ENCODE measurements at regions not wholly inside any gene's neighbourhood (a gene's known extent, or its start where the extent isn't known, plus 50 kb on each side); places are given as distances from the start of the nearest gene placed in this dataset.

GRCh38 chr2:48129293-48129950 is 185.1 kb upstream of the FOXN2 start:
- H3K4me1 ChIP-seq: no peaks in the 10 kb centered on the region
- DNase-seq (no peak), ATAC-seq (no peak)
- H3K27ac ChIP-seq: no peak overlapping the region
- H3K27me3 ChIP-seq: no peaks in the 10 kb centered on the region
- intact Hi-C loops (cut with DNase I): no loop called here
- TF ChIP-seq POLR2A (IDR thresholded peaks at IDR 0.05): no peak
- TF ChIP-seq, protein P1, sequence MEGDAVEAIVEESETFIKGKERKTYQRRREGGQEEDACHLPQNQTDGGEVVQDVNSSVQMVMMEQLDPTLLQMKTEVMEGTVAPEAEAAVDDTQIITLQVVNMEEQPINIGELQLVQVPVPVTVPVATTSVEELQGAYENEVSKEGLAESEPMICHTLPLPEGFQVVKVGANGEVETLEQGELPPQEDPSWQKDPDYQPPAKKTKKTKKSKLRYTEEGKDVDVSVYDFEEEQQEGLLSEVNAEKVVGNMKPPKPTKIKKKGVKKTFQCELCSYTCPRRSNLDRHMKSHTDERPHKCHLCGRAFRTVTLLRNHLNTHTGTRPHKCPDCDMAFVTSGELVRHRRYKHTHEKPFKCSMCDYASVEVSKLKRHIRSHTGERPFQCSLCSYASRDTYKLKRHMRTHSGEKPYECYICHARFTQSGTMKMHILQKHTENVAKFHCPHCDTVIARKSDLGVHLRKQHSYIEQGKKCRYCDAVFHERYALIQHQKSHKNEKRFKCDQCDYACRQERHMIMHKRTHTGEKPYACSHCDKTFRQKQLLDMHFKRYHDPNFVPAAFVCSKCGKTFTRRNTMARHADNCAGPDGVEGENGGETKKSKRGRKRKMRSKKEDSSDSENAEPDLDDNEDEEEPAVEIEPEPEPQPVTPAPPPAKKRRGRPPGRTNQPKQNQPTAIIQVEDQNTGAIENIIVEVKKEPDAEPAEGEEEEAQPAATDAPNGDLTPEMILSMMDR (IDR thresholded peaks at IDR 0.05): no peak
- no peaks in the 10 kb centered on the region for H3K9me3 ChIP-seq
- H3K36me3 ChIP-seq: no peaks in the 10 kb centered on the region
- WGBS (ENCODE audit: insufficient coverage, low coverage, low lambda C conversion rate, missing lambda C conversion rate): no CpG with 5 or more reads among the region's 1 CpG
- no peak overlapping the region for H3K4me3 ChIP-seq

GRCh38 chr2:48131539-48132270 is 182.8 kb upstream of the FOXN2 start:
- Histone ChIP-seq H3K9me3 (no peaks in the 10 kb centered on the region), H3K27me3 (no peaks in the 10 kb centered on the region), H3K4me1 (no peaks in the 10 kb centered on the region), H3K4me3 (no peak overlapping the region), H3K36me3 (no peaks in the 10 kb centered on the region), H3K27ac (no peak overlapping the region)
- TF ChIP-seq POLR2A (IDR thresholded peaks at IDR 0.05): no peak
- TF ChIP-seq, protein P1 (IDR thresholded peaks at IDR 0.05): no peak
- ATAC-seq: no peak
- intact Hi-C loops (cut with DNase I): no loop called here
- 79% methylated on average over 6 of the region's 6 CpGs for WGBS (ENCODE audit: insufficient coverage, low coverage, low lambda C conversion rate, missing lambda C conversion rate)
- DNase-seq: no peak

GRCh38 chr2:48132271-48132625 is 182.2 kb upstream of the FOXN2 start:
- 89% methylated on average over 7 of the region's 7 CpGs for WGBS (ENCODE audit: insufficient coverage, low coverage, low lambda C conversion rate, missing lambda C conversion rate)
- Histone ChIP-seq H3K9me3 (no peaks in the 10 kb centered on the region), H3K36me3 (no peaks in the 10 kb centered on the region), H3K4me3 (no peak overlapping the region), H3K27ac (no peak overlapping the region), H3K27me3 (no peaks in the 10 kb centered on the region), H3K4me1 (no peaks in the 10 kb centered on the region)
- TF ChIP-seq POLR2A (IDR thresholded peaks at IDR 0.05): no peak
- TF ChIP-seq, protein P1 (IDR thresholded peaks at IDR 0.05): no peak
- DNase-seq: no peak
- no peak for ATAC-seq
- intact Hi-C loops (cut with DNase I): no loop called here

DNA sequence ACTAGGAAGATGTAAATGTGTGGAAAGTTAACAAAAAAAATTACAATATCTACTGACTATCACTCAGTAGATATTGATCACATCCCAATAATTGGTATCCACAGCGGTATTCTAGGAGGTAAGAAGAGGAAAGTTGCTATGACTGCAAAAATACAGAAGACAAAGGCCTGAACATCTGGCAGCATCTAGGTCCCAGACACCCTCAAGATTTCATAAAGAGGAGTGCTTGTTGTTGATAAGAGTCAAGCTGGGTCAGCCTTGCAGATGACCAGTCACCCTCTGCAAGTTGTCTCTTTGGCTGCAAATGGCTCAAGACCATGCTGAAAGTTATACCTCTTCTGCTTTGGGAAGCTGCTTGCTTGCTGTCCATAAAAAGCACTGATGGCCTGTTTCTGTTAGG is 179.8 kb upstream of the FOXN2 start:
- DNase-seq (no peak), ATAC-seq (no peak)
- H3K4me3 ChIP-seq: no peak overlapping the region
- no peaks in the 10 kb centered on the region for H3K27me3 ChIP-seq
- no peaks in the 10 kb centered on the region for H3K36me3 ChIP-seq
- H3K9me3 ChIP-seq: no peaks in the 10 kb centered on the region
- no peak overlapping the region for H3K27ac ChIP-seq
- TF ChIP-seq, protein P1 (IDR thresholded peaks at IDR 0.05): no peak
- TF ChIP-seq POLR2A (IDR thresholded peaks at IDR 0.05): no peak
- WGBS (ENCODE audit: insufficient coverage, low coverage, low lambda C conversion rate, missing lambda C conversion rate): 88% methylated on average over 1 of the region's 1 CpG
- peaks cover 0 to 4% (median 0%) of the 10 kb centered on the region in 4 donors for H3K4me1 ChIP-seq
- intact Hi-C loops (cut with DNase I): no loop called here

All from right lobe of liver (tissue), 6 donors.